Muscle layer of colon (tissue), 2 donors: ENCODE measurements at regions not wholly inside any gene's neighbourhood (a gene's known extent, or its start where the extent isn't known, plus 50 kb on each side); places are given as distances from the start of the nearest gene placed in this dataset.
"Not testable (repeated sequence)": the region's sequence is repeated elsewhere in the genome, so short reads cannot be mapped to it uniquely, and the experiment has no call there.

ENCODE experiments used
- H3K27ac ChIP-seq: one replicate; pipeline ENCODE4 v1.7.0; 2013; ENCODE audit warnings: low read depth, mild to moderate bottlenecking, low read length, moderate library complexity
- H3K27me3 ChIP-seq, 2 donors: one replicate each; pipeline ENCODE4 v1.7.0; 2013; ENCODE audit warnings: low read length in 2 of 2, mild to moderate bottlenecking in 2 of 2; ENCODE audit not compliant: insufficient read depth in 2 of 2, control insufficient read depth in 1 of 2
- H3K36me3 ChIP-seq: one replicate; pipeline ENCODE4 v1.7.0; 2013; ENCODE audit warnings: mild to moderate bottlenecking, low read length; ENCODE audit not compliant: insufficient read depth
- H3K4me1 ChIP-seq: one replicate; pipeline ENCODE4 v1.7.0; 2013; ENCODE audit warnings: mild to moderate bottlenecking, low read length; ENCODE audit not compliant: insufficient read depth
- H3K4me3 ChIP-seq, 2 donors: one replicate each; pipeline ENCODE4 v1.7.0; 2013; ENCODE audit warnings: low read length in 2 of 2, low read depth in 1 of 2, mild to moderate bottlenecking in 1 of 2, moderate library complexity in 1 of 2
- H3K9ac ChIP-seq: one replicate; pipeline ENCODE4 v1.7.0; 2013; ENCODE audit warnings: low read length
- H3K9me3 ChIP-seq: one replicate; pipeline ENCODE4 v1.7.0; 2013; ENCODE audit warnings: mild to moderate bottlenecking, low read length
- donor health status: abdominal sarcoma.
- donor health status: Adenocarcinoma of cecum.

- no peaks in the 10 kb centered on the region for H3K27me3 ChIP-seq
Measured at GRCh38 chr2:13255485-13255884, 538.7 kb downstream of the TRIB2 start.

GRCh38 chr2:13260402-13260801, 543.7 kb downstream of the TRIB2 start:
- no peaks in the 10 kb centered on the region for H3K9me3 ChIP-seq
- no peaks in the 10 kb centered on the region for H3K36me3 ChIP-seq
- H3K9ac ChIP-seq, result no peak overlapping the region
- H3K27me3 ChIP-seq, result no peaks in the 10 kb centered on the region
- H3K27ac ChIP-seq, result no peak overlapping the region
- H3K4me1 ChIP-seq, result no peaks in the 10 kb centered on the region
- no peak overlapping the region for H3K4me3 ChIP-seq

More at GRCh38 chr2:13255485-13255884, 538.7 kb downstream of the TRIB2 start:
- Histone ChIP-seq H3K9me3 (no peaks in the 10 kb centered on the region), H3K36me3 (no peaks in the 10 kb centered on the region), H3K4me3 (no peak overlapping the region), H3K27ac (no peak overlapping the region), H3K9ac (no peak overlapping the region), H3K4me1 (no peaks in the 10 kb centered on the region)

GRCh38 chr2:13266166-13266565, 549.4 kb downstream of the TRIB2 start:
- Histone ChIP-seq H3K9ac (no peak overlapping the region), H3K36me3 (no peaks in the 10 kb centered on the region), H3K4me1 (no peaks in the 10 kb centered on the region), H3K27me3 (no peaks in the 10 kb centered on the region), H3K9me3 (no peaks in the 10 kb centered on the region), H3K27ac (no peak overlapping the region), H3K4me3 (no peak overlapping the region)

- Histone ChIP-seq H3K9me3 (no peaks in the 10 kb centered on the region), H3K4me1 (no peaks in the 10 kb centered on the region), H3K27me3 (no peaks in the 10 kb centered on the region), H3K36me3 (no peaks in the 10 kb centered on the region), H3K9ac (no peak overlapping the region), H3K27ac (no peak overlapping the region), H3K4me3 (no peak overlapping the region)
Measured at GRCh38 chr2:13284688-13285087, 568.0 kb downstream of the TRIB2 start.

GRCh38 chr2:13289310-13289709, 572.6 kb downstream of the TRIB2 start:
- H3K27me3 ChIP-seq, result no peaks in the 10 kb centered on the region
- H3K27ac ChIP-seq, result no peak overlapping the region

GRCh38 chr2:13308478-13308805, 591.7 kb downstream of the TRIB2 start:
- H3K9me3 ChIP-seq, H3K4me1 ChIP-seq, H3K36me3 ChIP-seq, H3K4me3 ChIP-seq, H3K27me3 ChIP-seq, H3K9ac ChIP-seq, H3K27ac ChIP-seq: not testable (repeated sequence)

More at GRCh38 chr2:13289310-13289709, 572.6 kb downstream of the TRIB2 start:
- Histone ChIP-seq H3K4me3 (no peak overlapping the region), H3K36me3 (no peaks in the 10 kb centered on the region), H3K9ac (no peak overlapping the region), H3K9me3 (no peaks in the 10 kb centered on the region), H3K4me1 (no peaks in the 10 kb centered on the region)

- Histone ChIP-seq H3K9ac (no peak overlapping the region), H3K27me3 (no peaks in the 10 kb centered on the region), H3K36me3 (no peaks in the 10 kb centered on the region), H3K4me1 (no peaks in the 10 kb centered on the region), H3K4me3 (no peak overlapping the region), H3K9me3 (no peaks in the 10 kb centered on the region), H3K27ac (no peak overlapping the region)
Measured at GRCh38 chr2:13308989-13309388, 592.3 kb downstream of the TRIB2 start.

GRCh38 chr2:13332060-13332459, 615.3 kb downstream of the TRIB2 start:
- H3K9ac ChIP-seq, result no peak overlapping the region
- no peak overlapping the region for H3K4me3 ChIP-seq
- no peaks in the 10 kb centered on the region for H3K4me1 ChIP-seq
- no peaks in the 10 kb centered on the region for H3K9me3 ChIP-seq
- no peak overlapping the region for H3K27ac ChIP-seq
- no peaks in the 10 kb centered on the region for H3K27me3 ChIP-seq
- H3K36me3 ChIP-seq, result no peaks in the 10 kb centered on the region

- not testable (repeated sequence) for H3K27me3 ChIP-seq, H3K27ac ChIP-seq, H3K4me3 ChIP-seq, H3K9ac ChIP-seq, H3K36me3 ChIP-seq, H3K4me1 ChIP-seq, H3K9me3 ChIP-seq
Measured at GRCh38 chr2:13334071-13334470, 617.3 kb downstream of the TRIB2 start.

- H3K36me3 ChIP-seq, result no peaks in the 10 kb centered on the region
- H3K4me1 ChIP-seq, result no peaks in the 10 kb centered on the region
- H3K27me3 ChIP-seq, result no peaks in the 10 kb centered on the region
- no peaks in the 10 kb centered on the region for H3K9me3 ChIP-seq
- H3K27ac ChIP-seq, result no peak overlapping the region
- H3K9ac ChIP-seq, result no peak overlapping the region
- no peak overlapping the region for H3K4me3 ChIP-seq
Measured at GRCh38 chr2:13334545-13334944, 617.8 kb downstream of the TRIB2 start.

GRCh38 chr2:13335862-13336535, 619.3 kb downstream of the TRIB2 start:
- no peaks in the 10 kb centered on the region for H3K36me3 ChIP-seq
- no peak overlapping the region for H3K27ac ChIP-seq
- H3K9ac ChIP-seq, result no peak overlapping the region
- H3K9me3 ChIP-seq, result no peaks in the 10 kb centered on the region
- no peaks in the 10 kb centered on the region for H3K27me3 ChIP-seq
- H3K4me3 ChIP-seq, result no peak overlapping the region
- H3K4me1 ChIP-seq, result no peaks in the 10 kb centered on the region

- Histone ChIP-seq H3K4me3 (no peak overlapping the region), H3K36me3 (no peaks in the 10 kb centered on the region), H3K9ac (no peak overlapping the region), H3K9me3 (no peaks in the 10 kb centered on the region), H3K27ac (no peak overlapping the region), H3K27me3 (no peaks in the 10 kb centered on the region), H3K4me1 (no peaks in the 10 kb centered on the region)
Measured at GRCh38 chr2:13351068-13351467, 634.3 kb downstream of the TRIB2 start.
